ENCODE measurements at regions not wholly inside any gene's neighbourhood (a gene's known extent, or its start where the extent isn't known, plus 50 kb on each side); places are given as distances from the start of the nearest gene placed in this dataset.

DNA sequence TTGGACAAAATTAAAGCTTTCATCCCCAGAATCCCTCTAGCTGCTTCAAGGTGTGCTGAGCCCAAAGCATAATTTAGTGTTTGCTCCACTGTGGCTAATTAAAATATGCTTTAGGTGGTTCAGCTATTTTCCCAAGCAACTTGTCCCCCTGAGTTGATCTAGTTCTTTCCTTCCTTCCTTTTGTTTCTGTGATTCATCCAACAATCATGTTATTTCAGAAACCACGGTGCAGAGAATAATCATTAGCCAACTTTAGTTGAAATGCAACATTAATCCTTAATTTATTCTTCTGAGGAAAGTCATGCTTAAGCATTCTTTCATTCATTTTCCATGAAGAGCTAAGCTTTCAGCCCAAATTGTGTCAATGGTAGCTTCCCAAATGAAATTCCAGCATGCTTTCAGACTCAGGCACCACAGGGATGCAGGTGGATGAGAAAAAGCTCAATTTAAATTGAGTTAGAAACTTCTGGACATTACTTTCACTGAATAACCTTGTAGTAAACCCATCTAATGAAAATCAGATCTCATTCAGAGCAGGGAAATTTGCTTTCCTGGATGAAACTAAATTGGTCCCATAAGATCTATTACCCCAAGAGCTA is 209.0 kb upstream of the NT5E start:
- H3K4me2 ChIP-seq (ENCODE audit: low read depth, low read length), result no peak overlapping the region
- no peak for TF ChIP-seq FOS (IDR thresholded peaks at IDR 0.05; ENCODE audit: low read depth, low read length)
- no peak for TF ChIP-seq CTCF (conservative IDR thresholded peaks at IDR 0.05; ENCODE audit: low read depth, low read length)
- TF ChIP-seq NFE2L2 (IDR thresholded peaks at IDR 0.05; ENCODE audit: low read depth, low read length), result no peak
- no peak for TF ChIP-seq USF2 (IDR thresholded peaks at IDR 0.05; ENCODE audit: low read depth, low read length)
- no peak for TF ChIP-seq CHD1 (IDR thresholded peaks at IDR 0.05; ENCODE audit: low read depth, low read length)
- no peak for TF ChIP-seq CEBPB (IDR thresholded peaks at IDR 0.05; ENCODE audit: low read depth, low read length)
- no peak for TF ChIP-seq BHLHE40 (IDR thresholded peaks at IDR 0.05; ENCODE audit: low read depth, low read length)
- intact Hi-C loops (cut with micrococcal nuclease), result no loop called here
- no peaks in the 10 kb centered on the region for H3K27me3 ChIP-seq (ENCODE audit: control insufficient read depth, insufficient read depth, low read length)
- dilution Hi-C loops (cut with HindIII; ENCODE audit: low sequenced_read_pairs, unreplicated experiment), result no loop called here
- H2BK15ac ChIP-seq (ENCODE audit: low read depth, low read length), result no peak overlapping the region
- H3K4me1 ChIP-seq (ENCODE audit: control insufficient read depth, insufficient read depth, low read length), result peaks cover 3% of the 10 kb centered on the region; the same call in 1 of the 2 replicates
- DNase-seq (no peak), ATAC-seq (ENCODE audit: low read depth) (no peak)
- H3K9me3 ChIP-seq (ENCODE audit: control insufficient read depth, insufficient read depth, low read length), result no peaks in the 10 kb centered on the region
- no peak overlapping the region for H2BK5ac ChIP-seq (ENCODE audit: low read depth, low read length, poor library complexity, severe bottlenecking)
- no peak overlapping the region for H3K27ac ChIP-seq (ENCODE audit: insufficient read depth, low read length)
- H4K91ac ChIP-seq (ENCODE audit: insufficient read depth, low read depth, low read length), result no peak overlapping the region
- BruUV-seq (replicated peaks), result no TSS peak
- H3K56ac ChIP-seq (ENCODE audit: extremely low read depth, insufficient read depth, low read length), result no peak overlapping the region
- H4K20me1 ChIP-seq (ENCODE audit: insufficient read depth, low read length), result no peaks in the 10 kb centered on the region; the same call in 1 of the 2 replicates
- H3K14ac ChIP-seq (replicated peaks; ENCODE audit: low read depth, low read length), result no peak overlapping the region
- CTCF ChIA-PET, result interaction anchor here (0.6 kb wide), 1 partner anchor 12 kb away, joined by 3 read pairs; no protein-coding TSS in a partner anchor
- H4K8ac ChIP-seq (ENCODE audit: low read depth in 2 of 2, low read length in 2 of 2), result no peak overlapping the region
- H3K36me3 ChIP-seq (ENCODE audit: control insufficient read depth, insufficient read depth, low read length), result no peaks in the 10 kb centered on the region
- POLR2A ChIA-PET (ENCODE audit: unreplicated experiment), result no interaction called here
- H4K5ac ChIP-seq (ENCODE audit: low read depth, low read length), result no peak overlapping the region
- H2BK20ac ChIP-seq (ENCODE audit: low read depth, low read length), result no peak overlapping the region
- WGBS, 2 experiments (ENCODE audit: extremely low coverage in 2 of 2, insufficient read length in 1 of 2), result no CpG with 5 or more reads among the region's 1 CpG
- in situ Hi-C loops (cut with MboI; ENCODE audit: low sequenced_read_pairs), result no loop called here
- no peaks in the 10 kb centered on the region for H3K79me1 ChIP-seq (ENCODE audit: low read depth in 1 of 2, low read length in 2 of 2)
- peaks cover 2% of the 10 kb centered on the region; the same call in 1 of the 2 replicates for H3K9me1 ChIP-seq (ENCODE audit: insufficient read depth, low read length)
- no peak overlapping the region for H2AFZ ChIP-seq (replicated peaks; ENCODE audit: low read length, poor library complexity)
- H3K4ac ChIP-seq (ENCODE audit: low read depth, low read length), result no peak overlapping the region
- H3K23ac ChIP-seq (ENCODE audit: low read depth, low read length), result no peak overlapping the region
- no peak overlapping the region for H3K9ac ChIP-seq (ENCODE audit: low read depth, low read length)
- no peak overlapping the region for H3K18ac ChIP-seq (ENCODE audit: low read depth, low read length)
- no peak overlapping the region for H2BK120ac ChIP-seq (ENCODE audit: low read depth, low read length)
- H2AK5ac ChIP-seq (ENCODE audit: low read depth, low read length), result no peak overlapping the region
- H3K4me3 ChIP-seq (ENCODE audit: insufficient read depth, low read depth, low read length), result no peak overlapping the region
- H2AK9ac ChIP-seq (replicated peaks; ENCODE audit: low read depth, low read length, poor library complexity), result no peak overlapping the region

Data from IMR-90 (cell line).